Prostate gland (tissue), 2 donors: ENCODE measurements at regions not wholly inside any gene's neighbourhood (a gene's known extent, or its start where the extent isn't known, plus 50 kb on each side); places are given as distances from the start of the nearest gene placed in this dataset.

Experiments used
- CTCF ChIP-seq, 4 experiments: fragments of 200-600 bp in 2 of 4; fragments of 450-650 bp in 2 of 4; sonication (generic) in 2 of 4; IDR thresholded peaks; 1 replicate in 3 of 4; 2 replicates in 1 of 4; pipeline ENCODE4 v1.5.1; 2016 to 2019; ENCODE audit warnings: antibody characterized with exemption in 4 of 4, mild to moderate bottlenecking in 2 of 4, moderate library complexity in 2 of 4
- POLR2AphosphoS5 ChIP-seq: sonication (generic); formaldehyde crosslinking; IDR thresholded peaks from one replicate; pipeline ENCODE4 v1.6.1; 2017; ENCODE audit warnings: antibody characterized with exemption

GRCh38 chr12:124620606-124621295, 53.3 kb upstream of the NCOR2 start:
- TF ChIP-seq CTCF (IDR thresholded peaks at IDR 0.05), result no peak
- no peak for TF ChIP-seq POLR2AphosphoS5
